Cardiac septum (tissue), 1 donor: ENCODE measurements at regions not wholly inside any gene's neighbourhood (a gene's known extent, or its start where the extent isn't known, plus 50 kb on each side); places are given as distances from the start of the nearest gene placed in this dataset.
"Not testable (repeated sequence)": the region's sequence is repeated elsewhere in the genome, so short reads cannot be mapped to it uniquely, and the experiment has no call there.

ENCODE experiments used
- DNase-seq: peaks from one replicate; pipeline ENCODE4 v3.0.0-alpha.2; 2020; ENCODE audit warnings: low spot score
- intact Hi-C: fragments of 100-400 bp; cut with DNase I; formaldehyde crosslinking; loops from one replicate; pipeline ENCODE4 v1.14.0; 2022
- donor health status: DM: no; HTN: no; CAD: no.

GRCh38 chr18:62442391-62442790 lies 80.4 kb upstream of the ZCCHC2 start:
- intact Hi-C loops: no loop called here
- no peak for DNase-seq

DNA sequence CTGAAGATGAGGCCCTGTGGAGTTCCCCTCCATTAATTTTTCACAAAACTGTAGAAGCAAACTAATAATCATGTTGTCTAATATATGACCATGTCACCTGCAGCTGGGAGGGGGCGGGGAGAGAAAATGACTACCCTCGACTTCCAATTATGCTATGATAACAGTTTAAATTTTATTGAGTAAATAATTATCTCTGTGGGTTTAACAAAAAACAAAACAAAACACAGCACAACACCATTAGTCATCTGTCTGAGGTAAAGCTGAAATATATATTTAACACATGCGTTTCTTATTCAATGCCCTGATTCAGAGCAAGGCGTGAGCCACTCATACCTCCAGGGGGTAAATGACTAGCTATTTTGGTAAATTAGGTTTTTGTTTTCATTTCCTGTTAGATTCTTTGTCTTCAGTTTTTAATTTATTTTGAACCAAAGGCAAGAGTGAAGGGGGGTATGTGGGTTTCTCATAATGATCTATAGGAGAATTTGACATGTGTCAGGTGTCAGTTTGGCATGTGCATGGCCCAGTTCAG lies 77.4 kb upstream of the ZCCHC2 start:
- DNase-seq: no peak
- intact Hi-C loops: no loop called here

- intact Hi-C loops: no loop called here
Measured at GRCh38 chr18:62446511-62446910, 76.3 kb upstream of the ZCCHC2 start.

DNA sequence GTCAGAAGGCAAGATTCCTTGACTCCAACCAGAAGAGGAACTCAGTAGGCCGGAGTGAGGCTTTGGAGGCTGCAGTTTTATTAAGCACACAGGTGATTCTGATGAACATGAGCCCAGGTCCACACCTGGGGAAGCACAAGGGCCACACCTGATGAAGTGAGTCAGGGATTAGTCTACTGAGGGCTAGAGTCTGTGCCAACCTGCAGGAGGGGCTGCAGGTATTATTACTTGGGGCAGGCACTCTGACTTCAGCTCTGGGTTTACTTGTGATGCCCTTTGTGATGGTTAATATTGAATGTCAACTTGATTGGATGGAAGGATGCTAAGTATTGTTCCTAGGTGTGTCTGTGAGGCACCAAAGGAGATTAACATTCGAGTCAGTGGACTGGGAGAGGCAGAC lies 75.2 kb upstream of the ZCCHC2 start:
- intact Hi-C loops: no loop called here
- DNase-seq: no peak

More at GRCh38 chr18:62446511-62446910, 76.3 kb upstream of the ZCCHC2 start:
- DNase-seq: no peak

DNA sequence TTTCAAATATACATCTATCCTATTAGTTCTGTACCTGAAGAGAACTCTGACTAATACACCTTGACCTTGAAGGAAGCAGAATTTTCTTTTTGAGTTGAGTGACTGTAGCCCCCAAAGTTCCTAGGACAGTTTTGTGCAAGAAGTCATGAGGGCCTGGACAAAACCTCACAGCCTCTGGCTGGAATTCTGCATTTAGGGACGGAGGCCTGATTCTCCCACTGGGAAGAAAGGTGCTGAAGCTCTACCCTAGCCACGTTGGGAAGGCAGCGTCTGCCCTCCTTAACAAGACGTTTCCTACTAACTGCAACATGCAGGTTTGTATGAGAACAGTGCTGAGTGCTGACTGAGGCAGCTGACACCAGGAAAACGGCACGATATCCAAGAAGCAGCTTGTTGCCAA lies 74.4 kb upstream of the ZCCHC2 start:
- intact Hi-C loops: no loop called here
- no peak for DNase-seq

DNA sequence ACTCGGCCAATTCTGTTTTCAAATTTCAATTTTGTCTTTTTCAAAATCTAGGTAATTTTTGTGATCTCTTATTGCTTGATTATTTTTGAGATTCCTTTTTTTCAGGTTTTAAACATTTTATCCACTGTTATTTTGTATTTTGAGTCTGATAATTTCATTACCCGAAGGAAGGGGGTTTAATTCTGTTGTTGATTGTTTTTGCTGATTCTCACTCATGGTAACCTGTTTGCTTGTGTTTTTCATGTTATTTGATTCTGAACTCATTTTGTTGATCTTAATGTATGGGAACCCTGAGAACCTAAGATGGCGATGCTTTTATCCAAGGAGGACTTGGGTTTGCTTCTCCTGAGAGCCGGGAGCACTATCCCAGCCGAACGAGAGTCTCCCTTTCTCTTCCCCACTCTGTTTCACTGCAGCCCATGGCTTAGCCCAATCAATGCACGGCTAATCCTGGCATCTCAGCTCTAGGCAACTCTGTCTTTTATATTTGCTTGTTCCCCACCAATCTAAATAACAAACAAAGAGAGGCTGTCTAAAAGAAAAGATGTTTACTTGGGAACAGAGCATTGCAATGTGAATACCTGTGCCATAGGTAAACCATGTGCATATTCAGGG lies 73.2 kb upstream of the ZCCHC2 start:
- intact Hi-C loops: no loop called here
- DNase-seq: no peak

DNA sequence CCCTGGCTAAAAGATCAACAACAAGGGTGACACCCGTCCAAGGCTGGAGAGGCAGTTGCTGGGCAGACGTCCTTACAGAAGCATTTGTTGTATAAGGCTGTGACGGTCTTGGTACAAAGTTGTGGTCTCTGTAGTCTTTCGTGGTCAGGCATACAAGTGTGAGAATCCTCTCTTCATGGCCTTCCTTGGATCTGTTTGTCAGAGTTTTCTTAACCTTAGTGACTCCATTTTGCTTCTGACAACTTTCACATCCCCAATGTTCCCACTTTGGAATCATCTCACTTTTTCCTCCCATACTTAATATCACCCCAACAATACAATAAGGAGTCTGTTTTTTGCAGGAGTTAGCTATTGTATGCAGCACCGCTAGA lies 72.7 kb upstream of the ZCCHC2 start:
- intact Hi-C loops: no loop called here

GRCh38 chr18:62450546-62451410 lies 72.0 kb upstream of the ZCCHC2 start:
- intact Hi-C loops: no loop called here
- peak; percentile 89 for DNase-seq

More for the DNA sequence above, 72.7 kb upstream of the ZCCHC2 start:
- DNase-seq: no peak

GRCh38 chr18:62452280-62452831 lies 70.5 kb upstream of the ZCCHC2 start:
- DNase-seq: no peak
- intact Hi-C loops: no loop called here

GRCh38 chr18:62453864-62454263 lies 69.0 kb upstream of the ZCCHC2 start:
- intact Hi-C loops: no loop called here
- DNase-seq: no peak

GRCh38 chr18:62454527-62454926 lies 68.3 kb upstream of the ZCCHC2 start:
- DNase-seq: no peak
- intact Hi-C loops: no loop called here

DNA sequence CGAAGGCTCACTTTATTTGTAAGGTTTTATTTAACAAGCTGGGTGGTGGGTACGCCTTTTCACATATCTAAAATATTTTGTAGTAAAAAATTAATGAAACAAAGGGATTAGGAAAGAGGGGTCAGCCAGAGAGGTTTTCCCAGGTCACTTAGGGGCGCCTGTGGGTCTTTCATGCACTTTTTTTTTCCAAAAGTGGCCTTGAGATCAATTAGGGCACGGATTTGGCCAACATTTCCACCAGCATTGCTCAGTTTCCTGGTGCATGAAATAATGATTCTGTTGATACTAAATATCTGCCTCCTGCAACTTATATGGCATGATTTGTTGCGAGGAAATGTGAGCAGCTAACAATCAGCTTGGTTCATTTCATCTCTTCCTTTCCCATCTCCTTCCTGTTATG lies 67.6 kb upstream of the ZCCHC2 start:
- intact Hi-C loops: no loop called here
- no peak for DNase-seq

GRCh38 chr18:62457877-62458276 lies 64.9 kb upstream of the ZCCHC2 start:
- no peak for DNase-seq
- intact Hi-C loops: no loop called here

- intact Hi-C loops: no loop called here
Measured at GRCh38 chr18:62458346-62458745, 64.5 kb upstream of the ZCCHC2 start.

DNA sequence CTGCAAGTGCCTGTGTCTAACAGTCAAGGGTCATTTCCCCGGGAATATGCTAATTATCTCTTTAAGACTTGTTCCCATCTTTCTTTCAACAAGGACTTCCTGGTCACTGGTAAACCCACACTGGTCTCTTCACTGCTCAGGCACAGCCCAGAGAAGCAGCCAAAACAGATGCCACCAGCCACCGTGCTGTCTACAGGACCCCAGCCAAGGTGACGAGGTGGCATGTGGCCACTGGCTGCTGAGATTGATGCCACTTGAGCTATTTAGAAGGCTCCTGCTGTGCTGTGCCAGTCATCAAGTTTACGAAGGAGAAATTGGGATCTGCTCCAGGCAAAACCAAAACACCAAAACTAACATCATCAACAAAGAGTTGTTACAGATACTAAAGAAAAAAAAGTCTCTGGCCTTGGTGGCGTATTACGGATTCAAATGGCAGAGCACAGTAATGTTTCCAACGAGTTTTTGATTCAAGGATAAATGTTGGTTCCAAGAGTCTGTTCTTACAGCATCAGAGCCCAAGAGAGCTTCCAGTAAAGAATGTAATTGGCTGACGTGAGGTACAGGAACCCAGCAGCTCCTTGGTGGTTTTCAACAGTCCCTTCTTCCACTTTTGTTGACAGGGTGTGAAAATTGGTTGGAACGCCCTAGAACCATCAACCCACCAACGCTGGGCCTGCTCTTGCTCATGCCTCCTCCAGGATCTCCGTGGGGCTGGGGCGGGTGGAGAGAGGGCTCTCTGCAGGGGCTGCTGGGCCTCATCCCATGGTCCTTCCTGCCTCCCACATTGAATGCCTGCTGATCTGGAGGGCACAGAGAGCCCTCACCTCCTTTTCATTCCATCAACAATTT lies 63.7 kb upstream of the ZCCHC2 start:
- no peak for DNase-seq
- intact Hi-C loops: no loop called here

More at GRCh38 chr18:62458346-62458745, 64.5 kb upstream of the ZCCHC2 start:
- DNase-seq: no peak

DNA sequence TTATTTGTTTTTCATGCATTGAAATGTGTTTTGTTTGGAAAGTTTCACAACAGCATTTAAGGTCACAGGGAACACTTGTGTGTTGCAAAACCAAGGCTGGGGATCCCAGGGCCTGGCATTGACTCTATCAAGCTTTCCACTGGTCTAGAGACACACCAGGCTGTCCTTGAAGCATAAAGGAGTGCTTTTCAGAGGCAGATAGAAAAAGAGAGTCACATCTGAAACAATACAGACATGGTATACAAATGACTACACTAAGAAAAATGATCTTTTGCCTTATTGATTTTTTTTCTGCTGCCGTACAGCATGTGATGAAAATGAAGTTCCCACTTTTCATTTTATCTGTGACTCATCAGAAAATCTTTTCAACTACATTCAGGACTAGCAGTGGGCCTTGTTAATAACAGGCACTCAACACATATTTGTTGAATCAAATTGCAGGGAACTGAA lies 61.9 kb upstream of the ZCCHC2 start:
- no peak for DNase-seq

DNA sequence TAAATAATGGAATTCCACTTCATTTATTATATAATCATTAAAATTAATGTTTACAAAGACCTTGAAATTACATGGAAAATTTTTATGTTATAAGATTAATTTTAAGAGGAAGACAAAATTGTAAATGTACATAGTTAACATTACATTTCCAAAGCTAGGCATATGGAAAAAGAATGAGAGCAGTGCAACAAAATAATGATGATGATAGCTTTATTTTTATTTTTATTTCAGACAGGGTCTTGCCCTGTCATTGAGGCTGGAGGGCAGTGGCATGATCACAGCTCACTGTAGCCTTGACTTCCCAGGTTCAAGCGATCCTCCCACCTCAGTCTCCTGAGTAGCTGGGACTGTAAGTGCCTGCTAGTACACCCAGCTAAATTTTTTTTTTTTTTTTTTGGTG lies 61.2 kb upstream of the ZCCHC2 start:
- DNase-seq: no peak
- intact Hi-C loops: no loop called here

More for the DNA sequence above, 61.9 kb upstream of the ZCCHC2 start:
- intact Hi-C loops: no loop called here

DNA sequence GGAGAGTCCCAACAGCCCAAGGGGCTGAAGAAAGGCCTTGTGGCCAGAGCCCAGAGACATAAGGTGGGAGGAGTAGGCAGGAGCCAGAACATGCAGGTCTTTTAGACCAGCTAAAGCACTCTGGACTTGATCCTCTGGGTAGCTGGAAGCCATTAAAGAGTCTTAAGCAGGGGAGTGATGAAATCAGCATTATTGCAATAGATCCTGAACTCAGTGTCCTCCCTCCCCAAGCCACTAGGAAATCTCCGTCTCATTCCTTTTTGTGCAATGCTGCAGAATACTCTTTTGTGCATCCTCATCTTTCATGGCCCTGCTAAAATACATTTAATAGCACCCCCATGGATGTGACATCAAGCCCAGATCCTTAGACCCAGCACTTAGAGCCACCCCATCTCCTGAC lies 58.6 kb upstream of the ZCCHC2 start:
- DNase-seq: no peak
- intact Hi-C loops: no loop called here

GRCh38 chr18:62469131-62469530 lies 53.7 kb upstream of the ZCCHC2 start:
- intact Hi-C loops: not testable (repeated sequence)

More at GRCh38 chr18:62469131-62469530, 53.7 kb upstream of the ZCCHC2 start:
- not testable (repeated sequence) for DNase-seq
